IMR-90 (cell line): ENCODE measurements at regions not wholly inside any gene's neighbourhood (a gene's known extent, or its start where the extent isn't known, plus 50 kb on each side); places are given as distances from the start of the nearest gene placed in this dataset.

ENCODE experiments used
- ATAC-seq: fragments of 200-7000 bp; cut with Tn5 transposase; 2 replicates; pipeline ENCODE4 v1.9.1; 2020; ENCODE audit warnings: low read depth, mild to moderate bottlenecking, moderate library complexity
- BruUV-seq: library from RNA; stranded (reverse); fragments of 400-500 nt; replicated peaks from 2 replicates; lab custom pipeline; 2021; lab: Mats Ljungman, UMichigan
- CTCF ChIA-PET: fragments of 300-600 bp; formaldehyde crosslinking; extraction: SDS; loops from one replicate; lab custom pipeline; 2021; ENCODE audit warnings: antibody characterized with exemption; lab: Yijun Ruan, JAX
- POLR2A ChIA-PET: fragments of 300-600 bp; sonication (Branson Sonifier 250); formaldehyde crosslinking; loops from one replicate; lab custom pipeline; 2022; ENCODE audit warnings: antibody characterized with exemption; ENCODE audit not compliant: unreplicated experiment; lab: Charles Lee
- DNase-seq: peaks from one replicate; pipeline ENCODE4 v3.0.0; 2013
- H2AFZ ChIP-seq: replicated peaks from 2 replicates; pipeline ENCODE3; 2013; ENCODE audit warnings: low read length, mild to moderate bottlenecking; ENCODE audit not compliant: poor library complexity
- H2AK5ac ChIP-seq: 2 replicates; pipeline ENCODE4 v1.6.1; 2013; ENCODE audit warnings: low read depth, low read length, inconsistent platforms
- H2AK9ac ChIP-seq: replicated peaks from 2 replicates; pipeline ENCODE3; 2013; ENCODE audit warnings: mild to moderate bottlenecking, low read depth, low read length, moderate library complexity; ENCODE audit not compliant: poor library complexity
- H2BK120ac ChIP-seq: 2 replicates; pipeline ENCODE4 v1.6.1; 2013; ENCODE audit warnings: low read depth, low read length, inconsistent platforms
- H2BK15ac ChIP-seq: 3 replicates; pipeline ENCODE4 v1.6.1; 2013; ENCODE audit warnings: low read depth, low read length, inconsistent platforms
- H2BK20ac ChIP-seq: 2 replicates; pipeline ENCODE4 v1.6.1; 2013; ENCODE audit warnings: low read depth, mild to moderate bottlenecking, inconsistent platforms, low read length, moderate library complexity
- H2BK5ac ChIP-seq: 2 replicates; pipeline ENCODE4 v1.6.1; 2013; ENCODE audit warnings: mild to moderate bottlenecking, low read depth, low read length, inconsistent platforms; ENCODE audit not compliant: poor library complexity, severe bottlenecking
- H3K14ac ChIP-seq: replicated peaks from 2 replicates; pipeline ENCODE4 v1.6.1; 2013; ENCODE audit warnings: low read depth, low read length, inconsistent platforms
- H3K18ac ChIP-seq: 2 replicates; pipeline ENCODE4 v1.6.1; 2013; ENCODE audit warnings: low read depth, low read length, control low read depth
- H3K23ac ChIP-seq: 2 replicates; pipeline ENCODE4 v1.6.1; 2013; ENCODE audit warnings: low read depth, low read length, inconsistent platforms
- H3K27ac ChIP-seq: 2 replicates; pipeline ENCODE4 v1.5.1; 2013; ENCODE audit warnings: mild to moderate bottlenecking, control low read depth, low read length; ENCODE audit not compliant: insufficient read depth
- H3K27me3 ChIP-seq: 2 replicates; pipeline ENCODE4 v1.6.1; 2013; ENCODE audit warnings: low read length; ENCODE audit not compliant: control insufficient read depth, insufficient read depth
- H3K36me3 ChIP-seq: 2 replicates; pipeline ENCODE4 v1.6.1; 2013; ENCODE audit warnings: low read length, mixed read lengths; ENCODE audit not compliant: control insufficient read depth, insufficient read depth
- H3K4ac ChIP-seq: 2 replicates; pipeline ENCODE4 v1.6.1; 2013; ENCODE audit warnings: low read depth, low read length, inconsistent platforms
- H3K4me1 ChIP-seq: 2 replicates; pipeline ENCODE4 v1.6.1; 2013; ENCODE audit warnings: low read length, mixed read lengths; ENCODE audit not compliant: control insufficient read depth, insufficient read depth
- H3K4me2 ChIP-seq: 2 replicates; pipeline ENCODE4 v1.6.1; 2013; ENCODE audit warnings: low read depth, mild to moderate bottlenecking, control low read depth, low read length, moderate library complexity
- H3K4me3 ChIP-seq: 2 replicates; pipeline ENCODE4 v1.5.1; 2013; ENCODE audit warnings: low read depth, mild to moderate bottlenecking, control low read depth, low read length, moderate library complexity; ENCODE audit not compliant: insufficient read depth
- H3K56ac ChIP-seq: 2 replicates; pipeline ENCODE4 v1.6.1; 2013; ENCODE audit warnings: low read length, inconsistent platforms; ENCODE audit not compliant: insufficient read depth; ENCODE audit errors: extremely low read depth
- H3K79me1 ChIP-seq, 2 experiments: 2 replicates each; pipeline ENCODE4 v1.6.1; 2013; ENCODE audit warnings: low read length in 2 of 2, inconsistent platforms in 1 of 2, low read depth in 1 of 2
- H3K9ac ChIP-seq: 2 replicates; pipeline ENCODE4 v1.6.1; 2013; ENCODE audit warnings: low read depth, low read length, control low read depth
- H3K9me1 ChIP-seq: 2 replicates; pipeline ENCODE4 v1.6.1; 2013; ENCODE audit warnings: low read length, inconsistent platforms; ENCODE audit not compliant: insufficient read depth
- H3K9me3 ChIP-seq: 2 replicates; pipeline ENCODE4 v1.6.1; 2013; ENCODE audit warnings: low read length; ENCODE audit not compliant: control insufficient read depth, insufficient read depth
- H4K20me1 ChIP-seq: 2 replicates; pipeline ENCODE4 v1.6.1; 2013; ENCODE audit warnings: low read length, inconsistent platforms; ENCODE audit not compliant: insufficient read depth
- H4K5ac ChIP-seq: 2 replicates; pipeline ENCODE4 v1.6.1; 2013; ENCODE audit warnings: mild to moderate bottlenecking, low read depth, low read length, control low read depth
- H4K8ac ChIP-seq, 2 experiments: 2 replicates each; pipeline ENCODE4 v1.6.1; 2013; ENCODE audit warnings: low read depth in 2 of 2, low read length in 2 of 2, control low read depth in 1 of 2, inconsistent platforms in 1 of 2
- H4K91ac ChIP-seq: 2 replicates; pipeline ENCODE4 v1.6.1; 2013; ENCODE audit warnings: low read depth, low read length, inconsistent platforms; ENCODE audit not compliant: insufficient read depth
- CTCF ChIP-seq: conservative IDR thresholded peaks from 2 replicates; pipeline ENCODE4 v1.5.1; 2012; ENCODE audit warnings: mild to moderate bottlenecking, low read depth, low read length, improper control_type of control experiment
- ELK1 ChIP-seq: fragments of 150-350 bp; IDR thresholded peaks from 2 replicates; pipeline ENCODE4 v1.6.1; 2016; ENCODE audit warnings: low read depth, mild to moderate bottlenecking, low read length, moderate library complexity, borderline replicate concordance
- MXI1 ChIP-seq: IDR thresholded peaks from 2 replicates; pipeline ENCODE4 v1.6.1; 2012; ENCODE audit warnings: low read depth, mild to moderate bottlenecking, low read length, moderate library complexity, borderline replicate concordance
- NFE2L2 ChIP-seq: fragments of 150-350 bp; IDR thresholded peaks from 2 replicates; pipeline ENCODE4 v1.6.1; 2016; ENCODE audit warnings: low read depth, mild to moderate bottlenecking, low read length
- RAD21 ChIP-seq: IDR thresholded peaks from 2 replicates; pipeline ENCODE4 v1.6.1; 2012; ENCODE audit warnings: low read length, improper control_type of control experiment
- WGBS, 2 experiments: methylation state at CpG; one replicate each; pipeline versions ENCODE4 v1.1.5 to v1.1.7; 2013; ENCODE audit warnings: missing lambda C conversion rate in 2 of 2; ENCODE audit not compliant: insufficient read length in 1 of 2; ENCODE audit errors: extremely low coverage in 2 of 2; 5-methylcytosine and 5-hydroxymethylcytosine counted together
- dilution Hi-C: fragments of 300-500 bp; cut with HindIII; formaldehyde crosslinking; loops from one replicate; pipeline ENCODE4 v1.14.3; 2018; ENCODE audit warnings: low sequenced_read_pairs; ENCODE audit not compliant: unreplicated experiment
- in situ Hi-C: fragments of 300-500 bp; cut with MboI; formaldehyde crosslinking; loops from 3 replicates; pipeline ENCODE4 v1.14.3; 2019; ENCODE audit warnings: low sequenced_read_pairs, inconsistent platforms, mixed read lengths
- intact Hi-C: fragments of 100-400 bp; cut with micrococcal nuclease; formaldehyde crosslinking; loops from 2 replicates; pipeline ENCODE4 v1.10.0; 2022

- H3K23ac ChIP-seq, result no peak overlapping the region
- in situ Hi-C loops, result no loop called here
- H3K27me3 ChIP-seq, result no peaks in the 10 kb centered on the region
- TF ChIP-seq MXI1 (no peak), RAD21 (no peak), ELK1 (no peak), NFE2L2 (no peak), CTCF (no peak)
- no peak for ATAC-seq
- no peak overlapping the region for H4K5ac ChIP-seq
- POLR2A ChIA-PET, result no interaction called here
- H3K56ac ChIP-seq, result no peak overlapping the region
- H3K4ac ChIP-seq, result no peak overlapping the region
- no peak for DNase-seq
- no peak overlapping the region for H2AK5ac ChIP-seq
- H3K9ac ChIP-seq, result no peak overlapping the region
- no peak overlapping the region for H2BK5ac ChIP-seq
- intact Hi-C loops, result no loop called here
- CTCF ChIA-PET, result interaction anchor here (0.8 kb wide), 1 partner anchor 11 kb away, joined by 3 read pairs; no protein-coding TSS in a partner anchor
- WGBS, 2 experiments, result no CpG with 5 or more reads among the region's 3 CpGs
- no peak overlapping the region for H3K27ac ChIP-seq
- H2BK120ac ChIP-seq, result no peak overlapping the region
- no peaks in the 10 kb centered on the region for H3K9me3 ChIP-seq
- no peak overlapping the region for H2AK9ac ChIP-seq
- H2BK20ac ChIP-seq, result no peak overlapping the region
- H3K36me3 ChIP-seq, result no peaks in the 10 kb centered on the region
- H3K79me1 ChIP-seq, result no peaks in the 10 kb centered on the region
- no peaks in the 10 kb centered on the region for H4K20me1 ChIP-seq
- dilution Hi-C loops, result no loop called here
- H2BK15ac ChIP-seq, result no peak overlapping the region
- H3K9me1 ChIP-seq, result no peaks in the 10 kb centered on the region
- H2AFZ ChIP-seq, result no peak overlapping the region
- no peak overlapping the region for H3K4me3 ChIP-seq
- H4K91ac ChIP-seq, result no peak overlapping the region
- no peak overlapping the region for H3K14ac ChIP-seq
- no peak overlapping the region for H4K8ac ChIP-seq
- no peaks in the 10 kb centered on the region for H3K4me1 ChIP-seq
- no peak overlapping the region for H3K18ac ChIP-seq
- BruUV-seq, result no TSS peak
- H3K4me2 ChIP-seq, result no peak overlapping the region
These were observed 489.3 kb downstream of the TSN start for GRCh38 chr2:122244598-122245229.
